HEK293 (cell line): ENCODE measurements at regions not wholly inside any gene's neighbourhood (a gene's known extent, or its start where the extent isn't known, plus 50 kb on each side); places are given as distances from the start of the nearest gene placed in this dataset.

Experiments used
- CTCF ChIA-PET: fragments of 350-600 bp; formaldehyde crosslinking; extraction: SDS; loops from one replicate; lab custom pipeline; 2021; ENCODE audit warnings: antibody characterized with exemption; lab: Yijun Ruan, JAX
- POLR2A ChIA-PET: fragments of 300-600 bp; formaldehyde crosslinking; extraction: SDS; loops from one replicate; lab custom pipeline; 2020; ENCODE audit warnings: antibody characterized with exemption, inconsistent platforms; lab: Yijun Ruan, JAX
- H3K27ac ChIP-seq: fragments of 200-500 bp; sonication (Bioruptor generic); 2 replicates; pipeline ENCODE4 v1.5.1; 2014; ENCODE audit warnings: low read depth, low read length, control low read depth, inconsistent platforms; ENCODE audit errors: extremely low read depth
- H3K36me3 ChIP-seq, 2 experiments: fragments of 200-500 bp in 1 of 2; sonication (Bioruptor generic) in 1 of 2; 1 replicate in 1 of 2; 2 replicates in 1 of 2; pipeline ENCODE4 v1.5.1; 2014 to 2017; ENCODE audit warnings: inconsistent platforms in 2 of 2, low read length in 2 of 2; ENCODE audit not compliant: control insufficient read depth in 2 of 2, insufficient read depth in 1 of 2
- H3K4me1 ChIP-seq: fragments of 200-500 bp; sonication (Bioruptor generic); 2 replicates; pipeline ENCODE4 v1.5.1; 2014; ENCODE audit warnings: mild to moderate bottlenecking, low read length, inconsistent platforms; ENCODE audit not compliant: control insufficient read depth, insufficient read depth
- H3K4me3 ChIP-seq: 2 replicates; pipeline ENCODE4 v1.5.1; 2011; ENCODE audit warnings: low read depth, mild to moderate bottlenecking, control low read depth, low read length, moderate library complexity
- H3K9me3 ChIP-seq: fragments of 200-500 bp; sonication (Bioruptor generic); 2 replicates; pipeline ENCODE4 v1.5.1; 2014; ENCODE audit warnings: low read depth, low read length, inconsistent platforms; ENCODE audit not compliant: control insufficient read depth, insufficient read depth
- IKZF3 ChIP-seq: fragments of 450-650 bp; IDR thresholded peaks from 2 replicates; pipeline ENCODE4 v1.5.0; 2018; ENCODE audit warnings: missing biosample characterization, mild to moderate bottlenecking, missing genetic modification characterization, moderate library complexity
- MYNN ChIP-seq: fragments of 450-650 bp; formaldehyde crosslinking; IDR thresholded peaks from 2 replicates; pipeline ENCODE4 v1.5.1; 2016; ENCODE audit warnings: missing biosample characterization, missing genetic modification characterization, borderline replicate concordance
- YY1 ChIP-seq: fragments of 450-650 bp; formaldehyde crosslinking; IDR thresholded peaks from 2 replicates; pipeline ENCODE4 v1.5.1; 2018; ENCODE audit warnings: missing biosample characterization, missing genetic modification characterization
- ZBTB1 ChIP-seq: fragments of 450-650 bp; formaldehyde crosslinking; IDR thresholded peaks from 2 replicates; pipeline ENCODE4 v1.5.1; 2016; ENCODE audit warnings: missing biosample characterization, missing genetic modification characterization
- ZBTB21 ChIP-seq: fragments of 450-650 bp; formaldehyde crosslinking; IDR thresholded peaks from 2 replicates; pipeline ENCODE4 v1.5.1; 2017; ENCODE audit warnings: missing biosample characterization, missing genetic modification characterization
- ZBTB44 ChIP-seq: fragments of 450-650 bp; IDR thresholded peaks from 2 replicates; pipeline ENCODE4 v1.5.1; 2018; ENCODE audit warnings: missing biosample characterization, mild to moderate bottlenecking, missing genetic modification characterization
- ZBTB49 ChIP-seq: fragments of 450-650 bp; formaldehyde crosslinking; IDR thresholded peaks from 2 replicates; pipeline ENCODE4 v1.5.1; 2016; ENCODE audit warnings: missing biosample characterization, missing genetic modification characterization, low read depth
- ZNF138 ChIP-seq: fragments of 450-650 bp; formaldehyde crosslinking; IDR thresholded peaks from 2 replicates; pipeline ENCODE4 v1.5.1; 2016; ENCODE audit warnings: missing biosample characterization, missing genetic modification characterization, borderline replicate concordance
- ZNF18 ChIP-seq: fragments of 450-650 bp; formaldehyde crosslinking; IDR thresholded peaks from 2 replicates; pipeline ENCODE4 v1.5.1; 2016; ENCODE audit warnings: missing biosample characterization, missing genetic modification characterization
- ZNF202 ChIP-seq: fragments of 450-650 bp; formaldehyde crosslinking; IDR thresholded peaks from 2 replicates; pipeline ENCODE4 v1.5.1; 2016; ENCODE audit warnings: missing biosample characterization, missing genetic modification characterization, borderline replicate concordance
- ZNF211 ChIP-seq: fragments of 450-650 bp; formaldehyde crosslinking; IDR thresholded peaks from 2 replicates; pipeline ENCODE4 v1.5.1; 2016; ENCODE audit warnings: low read depth, missing biosample characterization, missing genetic modification characterization
- ZNF404 ChIP-seq: fragments of 450-650 bp; formaldehyde crosslinking; IDR thresholded peaks from 2 replicates; pipeline ENCODE4 v1.5.1; 2017; ENCODE audit warnings: missing biosample characterization, missing genetic modification characterization
- ZNF513 ChIP-seq: fragments of 450-650 bp; IDR thresholded peaks from 2 replicates; pipeline ENCODE4 v1.5.1; 2018; ENCODE audit warnings: missing biosample characterization, missing genetic modification characterization
- ZNF549 ChIP-seq: fragments of 450-650 bp; IDR thresholded peaks from 2 replicates; pipeline ENCODE4 v1.5.1; 2018; ENCODE audit warnings: missing biosample characterization, missing genetic modification characterization, mild to moderate bottlenecking, inconsistent platforms, moderate library complexity
- ZNF558 ChIP-seq: fragments of 450-650 bp; formaldehyde crosslinking; IDR thresholded peaks from 2 replicates; pipeline ENCODE4 v1.5.1; 2016; ENCODE audit warnings: missing biosample characterization, missing genetic modification characterization
- ZNF658 ChIP-seq: fragments of 450-650 bp; formaldehyde crosslinking; IDR thresholded peaks from 2 replicates; pipeline ENCODE4; 2016; ENCODE audit warnings: missing biosample characterization, missing genetic modification characterization
- ZNF677 ChIP-seq: fragments of 450-650 bp; IDR thresholded peaks from 2 replicates; pipeline ENCODE4 v1.5.0; 2018; ENCODE audit warnings: missing biosample characterization, mild to moderate bottlenecking, missing genetic modification characterization, moderate library complexity
- ZNF768 ChIP-seq: fragments of 450-650 bp; formaldehyde crosslinking; IDR thresholded peaks from 2 replicates; pipeline ENCODE4 v1.5.1; 2018; ENCODE audit warnings: missing biosample characterization, mild to moderate bottlenecking, missing genetic modification characterization
- ZSCAN4 ChIP-seq: fragments of 450-650 bp; formaldehyde crosslinking; IDR thresholded peaks from 2 replicates; pipeline ENCODE4 v1.5.1; 2017; ENCODE audit warnings: missing biosample characterization, missing genetic modification characterization
- ZXDB ChIP-seq: fragments of 450-650 bp; formaldehyde crosslinking; IDR thresholded peaks from 2 replicates; pipeline ENCODE4 v1.5.1; 2016; ENCODE audit warnings: missing biosample characterization, missing genetic modification characterization

- TF ChIP-seq YY1 (tag by site-specific recombination), result no peak
- TF ChIP-seq ZNF202 (tag by site-specific recombination), result no peak
- no peak for TF ChIP-seq ZNF768 (tag by site-specific recombination)
- TF ChIP-seq ZBTB44 (tag by site-specific recombination), result no peak
- no peak for TF ChIP-seq ZBTB21 (tag by site-specific recombination)
- TF ChIP-seq ZXDB (tag by site-specific recombination), result no peak
- TF ChIP-seq ZNF138 (tag by site-specific recombination), result no peak
- no peak for TF ChIP-seq ZNF658 (tag by site-specific recombination)
- no peak for TF ChIP-seq ZNF549
- no peak for TF ChIP-seq ZBTB49
- TF ChIP-seq MYNN (tag by site-specific recombination), result no peak
- TF ChIP-seq IKZF3 (tag by site-specific recombination), result no peak
- TF ChIP-seq ZNF404 (tag by site-specific recombination), result no peak
- no peak for TF ChIP-seq ZSCAN4
- no peak for TF ChIP-seq ZNF211 (tag by site-specific recombination)
- TF ChIP-seq ZNF513 (tag by site-specific recombination), result no peak
- no peak for TF ChIP-seq ZNF18 (tag by site-specific recombination)
- TF ChIP-seq ZBTB1 (tag by site-specific recombination), result no peak
- no peak for TF ChIP-seq ZNF677 (tag by site-specific recombination)
- no peak for TF ChIP-seq ZNF558 (tag by site-specific recombination)
- Histone ChIP-seq H3K27ac (no peak overlapping the region), H3K36me3 (no peaks in the 10 kb centered on the region), H3K4me3 (no peak overlapping the region), H3K4me1 (no peaks in the 10 kb centered on the region), H3K9me3 (no peaks in the 10 kb centered on the region)
- CTCF ChIA-PET, result no interaction called here
- POLR2A ChIA-PET, result no interaction called here
Measured at GRCh38 chr4:24265989-24266388, 318.4 kb downstream of the DHX15 start.
